Activated T-cell treated with anti-CD3 and anti-CD28 coated beads, Interleukin-2, amount 50 U/mL, for 4 hours (primary cell): ENCODE measurements at regions not wholly inside any gene's neighbourhood (a gene's known extent, or its start where the extent isn't known, plus 50 kb on each side); places are given as distances from the start of the nearest gene placed in this dataset.

Experiments used
- ATAC-seq, 2 donors: fragments of 200-7000 bp; cut with Tn5 transposase; one replicate each; pipeline ENCODE4 v1.10.0; 2021
- DNase-seq: peaks from one replicate; pipeline ENCODE4 v3.0.0-alpha.2; 2020
- H3K27me3 Mint-ChIP-seq: one replicate; pipeline ENCODE4 v1.8.0; 2021; ENCODE audit warnings: low read depth, mixed read lengths
- H3K36me3 Mint-ChIP-seq: one replicate; pipeline ENCODE4 v1.8.0; 2022; ENCODE audit warnings: mixed read lengths; ENCODE audit not compliant: insufficient read depth
- H3K4me1 Mint-ChIP-seq: one replicate; pipeline ENCODE4 v1.8.0; 2021; ENCODE audit warnings: low read depth, mixed read lengths
- H3K4me3 Mint-ChIP-seq: one replicate; pipeline ENCODE4 v1.8.0; 2021; ENCODE audit warnings: mild to moderate bottlenecking, moderate library complexity, mixed read lengths
- H3K9me3 Mint-ChIP-seq: one replicate; pipeline ENCODE4 v1.8.0; 2021; ENCODE audit warnings: mixed read lengths

DNA sequence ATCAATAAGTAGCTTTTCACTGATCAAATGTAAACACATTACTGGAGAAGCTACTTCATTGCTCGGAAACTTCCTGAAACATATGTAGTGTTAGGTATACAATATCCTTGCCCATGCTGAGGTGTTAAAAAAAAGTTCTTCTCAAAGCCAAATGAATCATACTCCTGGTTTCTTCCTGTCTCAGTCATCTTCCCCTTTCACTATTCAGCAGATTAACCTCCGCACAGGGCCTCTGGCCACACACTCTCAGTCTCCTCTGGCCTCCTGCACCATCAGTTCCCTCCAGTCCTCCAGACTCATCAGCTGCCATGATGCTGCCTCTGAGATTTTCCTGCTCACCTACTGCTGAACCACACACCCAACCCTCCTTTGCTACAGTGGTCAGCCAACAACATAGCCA is 70.5 kb upstream of the BOC start:
- H3K4me3 Mint-ChIP-seq = no peak overlapping the region
- H3K4me1 Mint-ChIP-seq = peaks cover 2% of the 10 kb centered on the region
- H3K27me3 Mint-ChIP-seq = peaks cover 2% of the 10 kb centered on the region
- DNase-seq (no peak), ATAC-seq (no peak)
- no peaks in the 10 kb centered on the region for H3K36me3 Mint-ChIP-seq
- no peaks in the 10 kb centered on the region for H3K9me3 Mint-ChIP-seq

DNA sequence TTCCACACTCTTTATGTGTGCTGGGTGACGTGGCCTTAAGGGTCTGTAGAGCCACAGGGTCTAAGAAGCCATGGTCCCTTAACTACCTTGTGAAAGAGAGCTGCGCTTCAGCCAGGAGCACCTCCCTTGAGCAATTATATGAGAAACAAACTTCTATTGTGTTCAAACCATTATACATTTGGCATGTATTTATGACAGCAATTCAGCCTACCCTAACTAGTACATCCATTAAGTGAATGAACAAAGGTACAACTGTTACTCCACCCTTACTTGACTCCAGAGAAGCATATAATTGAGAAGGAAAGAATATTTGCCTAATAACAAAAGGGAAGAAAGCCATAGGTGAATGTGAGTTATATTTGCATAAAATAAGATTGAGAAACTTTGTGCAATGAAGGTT is 69.8 kb upstream of the BOC start:
- H3K4me1 Mint-ChIP-seq = peaks cover 2% of the 10 kb centered on the region
- ATAC-seq (no peak), DNase-seq (no peak)
- H3K4me3 Mint-ChIP-seq = no peak overlapping the region
- H3K27me3 Mint-ChIP-seq = peaks cover 2% of the 10 kb centered on the region
- H3K36me3 Mint-ChIP-seq = no peaks in the 10 kb centered on the region
- H3K9me3 Mint-ChIP-seq = no peaks in the 10 kb centered on the region

DNA sequence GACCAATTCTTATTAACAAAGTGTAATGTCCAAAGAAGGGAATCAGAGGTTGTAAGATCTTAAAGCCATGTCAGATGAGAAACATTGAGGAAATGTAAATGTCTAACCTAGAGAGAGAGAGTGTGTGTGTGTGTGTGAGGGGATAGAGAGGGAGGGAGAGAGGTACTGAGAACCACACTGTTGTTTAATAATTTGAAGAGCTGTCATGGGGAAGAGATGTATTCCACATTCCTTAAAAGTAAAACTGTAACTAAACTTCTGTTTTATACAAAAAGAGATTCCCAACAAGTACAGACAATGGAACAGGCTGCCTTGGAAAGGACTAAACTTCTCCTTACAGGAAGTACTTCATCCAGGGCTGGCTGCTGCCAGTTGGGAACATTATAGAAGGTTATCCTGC is 68.9 kb upstream of the BOC start:
- Mint-ChIP-seq H3K36me3 (no peaks in the 10 kb centered on the region), H3K9me3 (no peaks in the 10 kb centered on the region), H3K4me1 (peaks cover 2% of the 10 kb centered on the region), H3K27me3 (peaks cover 2% of the 10 kb centered on the region), H3K4me3 (no peak overlapping the region)
- no peak for DNase-seq
- ATAC-seq = no peak

DNA sequence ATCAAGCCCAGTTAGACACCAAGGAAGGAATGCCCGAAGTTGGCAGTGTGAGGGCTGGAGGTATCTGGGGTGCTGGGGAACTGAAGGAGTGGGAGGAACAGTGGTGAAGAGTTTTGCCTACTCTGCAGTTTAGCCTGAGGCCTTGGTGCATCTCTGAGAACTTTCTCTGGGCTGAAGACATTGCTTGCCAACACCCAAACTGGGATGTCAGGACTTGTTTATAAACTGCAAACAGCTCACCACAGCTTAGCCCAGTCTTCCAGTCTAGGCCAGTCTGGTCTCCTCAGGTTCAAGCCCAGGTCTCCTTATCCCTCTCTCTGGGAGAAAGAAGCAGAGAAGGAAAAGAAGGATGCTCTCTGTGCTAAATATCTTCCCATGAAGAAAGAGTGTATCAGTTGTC is 68.0 kb upstream of the BOC start:
- Mint-ChIP-seq H3K36me3 (no peaks in the 10 kb centered on the region), H3K27me3 (peaks cover 2% of the 10 kb centered on the region), H3K4me1 (peaks cover 2% of the 10 kb centered on the region), H3K9me3 (no peaks in the 10 kb centered on the region), H3K4me3 (no peak overlapping the region)
- DNase-seq (no peak), ATAC-seq (no peak)

DNA sequence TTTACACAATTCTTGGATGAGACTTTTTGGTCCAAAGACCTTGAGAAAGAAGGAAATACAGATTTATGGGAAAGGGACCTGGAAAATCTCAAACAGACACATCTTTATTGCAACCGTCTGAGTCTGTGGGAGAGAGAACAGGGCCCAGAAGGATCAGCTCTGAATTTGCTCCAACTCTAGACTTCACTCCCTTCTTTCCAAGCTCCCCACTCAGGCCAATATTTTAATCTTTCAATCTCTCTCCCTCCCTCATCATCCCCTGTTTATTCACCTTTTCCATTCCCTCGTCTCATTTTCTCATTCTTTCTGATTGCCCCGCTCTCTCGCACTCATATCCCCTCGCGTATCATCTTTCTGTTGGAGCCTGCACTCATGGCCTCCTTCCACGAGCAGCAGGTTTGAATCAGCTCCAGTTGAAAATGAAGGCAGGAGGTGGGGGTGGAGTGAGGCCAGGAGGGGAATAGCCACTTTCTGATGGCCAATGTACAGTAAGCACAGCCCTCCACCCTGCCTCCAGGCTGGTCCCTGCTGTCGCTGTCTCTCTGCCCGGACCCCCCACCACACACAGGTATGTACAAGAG is 63.6 kb upstream of the BOC start:
- H3K27me3 Mint-ChIP-seq = no peaks in the 10 kb centered on the region
- ATAC-seq (no peak), DNase-seq (no peak)
- H3K4me3 Mint-ChIP-seq = no peak overlapping the region
- no peaks in the 10 kb centered on the region for H3K36me3 Mint-ChIP-seq
- no peaks in the 10 kb centered on the region for H3K9me3 Mint-ChIP-seq
- no peaks in the 10 kb centered on the region for H3K4me1 Mint-ChIP-seq

DNA sequence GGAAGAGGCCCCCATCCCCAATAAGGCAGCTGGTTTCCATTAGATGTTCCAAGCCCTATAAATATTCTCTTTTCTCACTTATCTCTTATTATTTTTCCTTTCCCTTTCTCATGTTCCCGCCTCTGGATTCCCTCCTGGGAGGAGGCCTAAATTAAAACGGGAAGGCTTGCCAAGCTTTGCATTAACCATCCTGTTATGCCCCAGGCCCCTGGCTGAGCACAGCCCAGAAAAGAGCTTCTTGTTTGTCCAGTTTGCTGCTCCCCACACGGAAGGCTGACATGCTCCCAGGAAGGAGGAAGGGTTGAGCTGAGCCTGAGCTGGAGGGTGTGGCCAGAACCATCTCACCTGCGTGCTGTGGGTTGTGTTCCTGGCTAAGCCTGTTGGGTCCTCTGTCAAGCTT is 63.1 kb upstream of the BOC start:
- DNase-seq = no peak
- Mint-ChIP-seq H3K9me3 (no peaks in the 10 kb centered on the region), H3K36me3 (no peaks in the 10 kb centered on the region), H3K4me1 (no peaks in the 10 kb centered on the region), H3K27me3 (no peaks in the 10 kb centered on the region), H3K4me3 (no peak overlapping the region)
- ATAC-seq = no peak

DNA sequence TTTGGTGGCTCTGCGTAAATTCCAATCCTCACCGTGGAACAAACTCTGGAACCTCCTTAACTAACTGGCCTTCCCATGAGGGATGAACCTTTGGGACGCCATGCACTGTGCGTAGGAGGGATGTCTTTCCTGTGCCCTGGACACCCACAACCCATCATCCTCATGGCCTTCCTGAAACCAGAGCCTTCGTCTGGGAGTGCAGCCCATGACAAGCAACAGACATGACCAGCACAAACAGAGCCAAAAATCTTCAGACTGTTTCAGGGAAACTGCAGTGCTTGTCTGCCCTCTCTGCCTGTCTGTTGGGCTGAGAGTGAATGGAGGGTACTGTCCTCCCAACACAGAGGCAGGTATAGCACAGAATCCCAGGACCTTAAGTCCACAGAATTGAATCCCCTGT is 61.1 kb upstream of the BOC start:
- no peaks in the 10 kb centered on the region for H3K9me3 Mint-ChIP-seq
- H3K4me3 Mint-ChIP-seq = no peak overlapping the region
- no peaks in the 10 kb centered on the region for H3K4me1 Mint-ChIP-seq
- H3K27me3 Mint-ChIP-seq = no peaks in the 10 kb centered on the region
- DNase-seq (no peak), ATAC-seq (no peak)
- H3K36me3 Mint-ChIP-seq = no peaks in the 10 kb centered on the region

DNA sequence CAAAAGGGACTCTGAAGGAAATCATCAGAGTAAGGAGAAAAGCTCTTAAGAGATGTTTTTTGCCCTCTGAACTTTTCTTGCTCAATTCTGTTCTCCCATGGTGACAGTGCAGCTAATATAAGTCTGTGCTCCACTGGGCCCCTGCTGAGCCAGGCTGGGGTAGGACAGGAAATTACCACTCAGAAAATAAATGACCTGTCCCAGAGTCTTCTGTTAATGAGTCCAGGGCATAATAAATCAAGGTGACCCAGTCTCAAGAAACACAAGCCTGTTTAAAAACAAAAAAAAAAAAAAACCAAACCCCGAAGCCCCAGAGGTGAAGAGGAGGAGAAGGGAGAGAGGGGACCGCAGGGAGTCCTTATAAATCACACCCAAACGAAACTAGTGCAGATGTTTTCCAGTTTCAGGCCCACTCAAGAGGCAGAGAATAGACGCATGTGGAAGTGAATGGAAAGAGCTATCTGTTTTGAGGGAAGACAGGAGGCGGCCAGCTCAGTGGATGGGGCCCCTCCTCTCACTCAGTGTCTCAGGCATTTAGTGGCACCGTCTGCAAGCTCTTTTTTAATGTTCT is 59.8 kb upstream of the BOC start:
- no peaks in the 10 kb centered on the region for H3K36me3 Mint-ChIP-seq
- H3K4me3 Mint-ChIP-seq = no peak overlapping the region
- H3K4me1 Mint-ChIP-seq = no peaks in the 10 kb centered on the region
- ATAC-seq (no peak), DNase-seq (no peak)
- no peaks in the 10 kb centered on the region for H3K9me3 Mint-ChIP-seq
- no peaks in the 10 kb centered on the region for H3K27me3 Mint-ChIP-seq

DNA sequence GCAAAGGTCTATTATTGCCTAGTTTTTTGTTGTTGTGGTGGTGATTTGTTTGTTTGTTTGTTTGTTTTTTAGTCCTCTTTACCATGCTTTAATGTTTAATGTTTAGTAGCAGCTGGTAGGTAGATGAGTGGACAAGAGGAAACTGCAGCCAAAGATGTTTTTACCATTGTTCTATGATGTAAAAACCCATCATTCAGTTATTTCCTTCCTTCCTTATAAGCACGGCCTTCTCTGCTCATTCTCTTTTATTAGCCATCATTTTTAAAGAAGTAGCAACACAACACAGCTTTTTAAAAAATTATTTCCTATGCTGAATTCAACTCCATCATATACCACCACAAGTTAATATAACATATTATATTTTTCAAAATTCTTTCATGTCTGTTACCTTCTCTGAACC is 58.5 kb upstream of the BOC start:
- no peaks in the 10 kb centered on the region for H3K27me3 Mint-ChIP-seq
- no peaks in the 10 kb centered on the region for H3K4me1 Mint-ChIP-seq
- ATAC-seq (no peak), DNase-seq (no peak)
- H3K9me3 Mint-ChIP-seq = no peaks in the 10 kb centered on the region
- no peak overlapping the region for H3K4me3 Mint-ChIP-seq
- H3K36me3 Mint-ChIP-seq = no peaks in the 10 kb centered on the region

DNA sequence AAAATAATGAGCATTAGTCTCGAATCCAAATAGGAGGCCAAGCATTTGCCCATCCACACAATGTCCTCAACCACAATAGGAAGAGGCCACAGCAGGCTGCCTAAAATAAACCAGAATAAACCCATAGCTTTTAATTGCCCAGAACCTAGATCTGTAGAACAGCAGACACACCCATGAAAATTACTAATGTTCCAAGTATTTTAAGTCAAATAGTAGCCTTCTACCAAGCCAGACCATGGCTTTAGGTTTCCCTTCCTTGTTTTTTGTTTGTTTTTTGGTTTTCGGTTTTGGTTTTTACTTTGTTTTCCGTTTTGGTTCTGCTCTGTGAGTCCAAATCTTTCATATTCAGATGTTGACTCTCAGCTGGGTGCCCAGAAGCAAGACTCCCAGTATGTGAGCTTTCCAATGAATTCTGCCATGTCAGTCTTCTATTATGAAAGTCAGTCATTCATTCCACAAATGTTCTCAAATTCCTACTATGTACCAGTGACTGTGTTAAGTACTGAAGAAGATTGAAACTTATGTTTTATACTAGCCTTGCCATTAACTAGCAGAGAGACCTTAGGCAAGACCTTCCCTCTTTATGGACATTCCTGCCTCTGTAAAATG is 57.8 kb upstream of the BOC start:
- Mint-ChIP-seq H3K4me3 (no peak overlapping the region), H3K27me3 (no peaks in the 10 kb centered on the region), H3K36me3 (no peaks in the 10 kb centered on the region), H3K4me1 (no peaks in the 10 kb centered on the region), H3K9me3 (no peaks in the 10 kb centered on the region)
- DNase-seq = no peak
- no peak for ATAC-seq

DNA sequence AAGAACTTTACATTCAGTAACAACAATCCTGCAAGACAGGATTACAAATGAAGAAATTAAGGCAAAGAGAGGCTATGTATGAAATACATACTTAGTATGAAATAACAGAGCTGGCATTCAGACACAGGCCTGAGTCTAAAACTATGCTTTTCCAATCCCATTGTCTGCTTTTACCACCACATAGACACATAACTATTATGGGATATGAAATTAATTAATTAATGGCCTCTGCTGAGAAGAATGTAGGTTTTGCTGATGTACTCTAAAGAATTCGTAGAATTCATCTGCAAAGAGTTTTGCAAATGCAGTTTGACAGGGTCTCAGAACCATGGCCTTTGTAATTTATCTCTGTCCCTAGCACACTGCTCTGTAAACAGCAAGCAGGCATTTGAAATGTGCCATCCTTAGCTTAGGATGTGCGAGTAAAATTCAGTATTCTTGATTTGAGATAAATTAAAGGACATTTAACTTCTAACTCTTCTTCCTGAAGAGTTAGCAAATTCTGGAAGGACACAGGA is 54.5 kb upstream of the BOC start:
- ATAC-seq = no peak
- Mint-ChIP-seq H3K4me1 (no peaks in the 10 kb centered on the region), H3K36me3 (no peaks in the 10 kb centered on the region), H3K9me3 (no peaks in the 10 kb centered on the region), H3K27me3 (peaks cover under 1% of the 10 kb centered on the region), H3K4me3 (no peak overlapping the region)
- DNase-seq = no peak

DNA sequence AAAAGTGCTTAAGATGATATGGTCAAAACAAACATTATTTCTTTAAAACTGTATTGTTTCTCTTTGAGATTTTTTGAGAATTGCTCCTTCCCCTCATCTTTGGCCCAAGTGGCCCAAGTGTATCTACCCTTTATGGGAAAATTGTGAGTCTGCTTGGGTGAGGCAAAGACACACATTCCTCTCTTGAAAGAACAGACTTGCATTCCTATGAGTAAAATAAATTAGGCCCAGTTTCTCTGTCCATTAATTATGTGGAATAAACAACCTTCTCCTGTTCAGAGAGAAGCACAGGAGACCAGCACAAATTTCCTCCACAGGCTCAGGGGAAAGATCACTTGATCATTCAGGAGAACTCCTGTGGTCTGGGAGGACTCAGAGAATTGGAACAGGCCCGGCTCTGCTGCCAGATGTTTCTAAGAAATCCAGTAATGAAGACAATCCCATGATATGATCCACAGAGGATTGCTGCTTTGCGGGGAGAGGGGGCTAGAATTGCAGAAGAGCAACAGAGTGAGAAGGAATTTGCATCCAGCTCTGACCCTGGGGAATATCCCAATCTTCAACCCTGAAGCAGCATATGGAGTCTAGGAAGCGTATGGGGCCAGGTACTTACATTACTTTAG is 53.8 kb upstream of the BOC start:
- no peak for DNase-seq
- H3K4me1 Mint-ChIP-seq = no peaks in the 10 kb centered on the region
- H3K27me3 Mint-ChIP-seq = peaks cover 5% of the 10 kb centered on the region
- no peaks in the 10 kb centered on the region for H3K9me3 Mint-ChIP-seq
- no peak overlapping the region for H3K4me3 Mint-ChIP-seq
- no peak for ATAC-seq
- H3K36me3 Mint-ChIP-seq = no peaks in the 10 kb centered on the region

DNA sequence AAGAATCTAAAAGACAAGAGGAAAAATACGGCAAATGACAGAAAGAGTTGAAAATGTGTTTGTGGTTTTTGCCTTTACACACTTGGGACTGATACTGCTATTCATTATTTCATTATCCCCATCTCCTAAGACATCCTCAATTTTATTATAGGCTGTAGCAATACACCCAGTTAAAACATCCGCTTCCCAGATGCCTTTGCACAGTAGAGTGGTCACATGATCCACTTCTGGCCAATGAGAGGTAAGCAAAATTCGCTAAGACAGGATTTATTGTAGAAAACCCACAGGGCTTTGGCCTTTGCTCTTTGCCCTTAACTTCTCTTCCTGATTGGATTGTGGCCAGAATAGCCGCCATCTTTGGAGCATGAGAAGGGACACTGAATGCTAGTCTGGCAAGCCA is 53.2 kb upstream of the BOC start:
- ATAC-seq = no peak
- no peak for DNase-seq
- H3K4me1 Mint-ChIP-seq = no peaks in the 10 kb centered on the region
- H3K9me3 Mint-ChIP-seq = no peaks in the 10 kb centered on the region
- no peak overlapping the region for H3K4me3 Mint-ChIP-seq
- peaks cover 5% of the 10 kb centered on the region for H3K27me3 Mint-ChIP-seq
- no peaks in the 10 kb centered on the region for H3K36me3 Mint-ChIP-seq
